GM19035 (cell line): ENCODE measurements at regions not wholly inside any gene's neighbourhood (a gene's known extent, or its start where the extent isn't known, plus 50 kb on each side); places are given as distances from the start of the nearest gene placed in this dataset.

Experiments
- ATAC-seq: cut with Tn5 transposase; IDR thresholded peaks from one replicate; pipeline ENCODE4 v1.9.1; 2021; ENCODE audit not compliant: unreplicated experiment

GRCh38 chr10:117427356-117427755 is 52.1 kb upstream of the PDZD8 start:
- ATAC-seq = no peak

DNA sequence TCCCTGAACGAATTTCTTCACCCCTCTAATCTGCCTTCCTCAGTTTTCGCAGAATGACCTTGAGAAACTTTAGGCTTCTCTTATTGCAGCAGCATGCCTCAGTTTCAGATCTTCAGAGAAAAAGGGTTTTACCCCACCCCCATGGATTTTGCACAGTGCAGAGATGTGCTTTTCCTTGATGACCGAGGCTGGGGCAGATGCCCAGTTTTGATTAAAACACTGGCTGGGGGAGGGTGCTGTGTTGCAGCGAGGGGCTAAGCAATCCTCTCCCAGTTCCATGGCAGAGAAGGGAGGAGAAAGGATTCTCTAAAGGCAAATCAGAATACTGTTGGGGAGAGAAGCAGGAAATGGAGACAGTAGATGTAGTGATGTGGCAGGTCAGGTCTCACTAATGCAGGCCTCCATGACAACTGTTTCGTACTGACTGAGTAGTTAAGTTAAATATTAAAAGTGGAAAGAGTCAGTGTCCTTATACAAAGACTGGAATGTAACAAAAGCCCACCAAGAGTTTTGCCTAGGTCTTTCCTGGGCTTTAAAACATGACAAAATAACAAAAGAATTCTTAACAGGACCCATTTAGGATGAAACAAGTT is 50.8 kb upstream of the PDZD8 start:
- no peak for ATAC-seq

DNA sequence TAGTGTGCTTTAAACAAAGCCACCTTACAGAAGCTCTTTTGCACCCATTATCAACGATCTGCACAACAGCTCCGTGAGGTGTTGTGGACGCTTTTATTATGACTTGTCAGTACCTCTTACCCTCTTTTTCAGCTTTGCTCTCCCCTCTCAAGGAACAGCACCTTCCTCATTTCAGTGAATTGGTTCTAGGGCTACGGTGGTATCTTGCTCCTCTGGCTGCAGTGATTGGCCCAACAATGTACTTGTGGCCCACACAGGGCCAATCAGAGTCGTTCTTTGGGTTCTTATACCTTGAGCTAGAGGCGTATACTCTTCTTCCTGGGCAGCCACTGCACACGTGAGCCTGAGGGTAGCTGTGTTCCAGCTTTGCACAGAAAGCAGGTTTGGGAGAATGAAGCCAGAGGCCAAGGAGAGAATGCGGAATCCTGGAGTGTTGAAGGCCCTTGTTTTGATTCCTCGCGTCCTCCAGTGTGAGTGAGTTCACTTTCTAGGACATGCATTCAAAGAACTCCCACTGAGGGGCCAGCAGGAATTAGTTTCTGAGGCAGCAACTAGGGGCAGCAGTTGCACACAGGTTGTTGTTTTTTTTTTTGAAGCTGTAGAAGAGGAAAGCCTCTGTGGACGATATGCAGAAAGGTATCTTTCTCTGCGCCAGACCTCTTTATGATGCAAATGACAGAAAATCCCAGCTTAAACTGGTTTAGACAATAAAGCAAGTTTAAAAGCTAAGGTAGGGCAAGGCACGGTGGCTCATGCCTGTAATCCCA is 49.8 kb upstream of the PDZD8 start:
- no peak for ATAC-seq
